Endothelial cell of umbilical vein (primary cell): ENCODE measurements at regions not wholly inside any gene's neighbourhood (a gene's known extent, or its start where the extent isn't known, plus 50 kb on each side); places are given as distances from the start of the nearest gene placed in this dataset.

Experiments used
- BruUV-seq: library from RNA; stranded (reverse); fragments of 400-500 nt; replicated peaks from 2 replicates; lab custom pipeline; 2021; lab: Mats Ljungman, UMichigan
- CTCF ChIA-PET: fragments of 300-600, 350-600 bp; sonication (Branson Sonifier 250); formaldehyde crosslinking; loops from one replicate; lab custom pipeline; 2021; ENCODE audit warnings: antibody characterized with exemption, inconsistent platforms; lab: Charles Lee
- POLR2A ChIA-PET: fragments of 300-600, 350-600 bp; sonication (Branson Sonifier 250); formaldehyde crosslinking; loops from one replicate; lab custom pipeline; 2021; ENCODE audit warnings: antibody characterized with exemption, inconsistent platforms; lab: Charles Lee
- DNase-seq: peaks from one replicate; pipeline ENCODE4 v3.0.0-alpha.2; 2011; ENCODE audit warnings: low read depth, low spot score
- FAIRE-seq: peaks from 2 replicates; lab custom pipeline; 2011; peaks lifted over from hg19 to GRCh38; lab: Jason Lieb, UNC
- H2AFZ ChIP-seq: 2 replicates; pipeline ENCODE4 v1.6.0; 2012; ENCODE audit warnings: low read depth, low read length, control low read depth, inconsistent platforms
- H3K27ac ChIP-seq: 2 replicates; pipeline ENCODE4 v1.5.1; 2011; ENCODE audit warnings: low read depth, mild to moderate bottlenecking, control low read depth, low read length, moderate library complexity; ENCODE audit not compliant: insufficient read depth
- H3K27me3 ChIP-seq, 2 experiments: 2 replicates each; pipeline versions ENCODE4 v1.6.0 to v1.6.1; 2011; ENCODE audit warnings: low read length in 2 of 2, mixed read lengths in 1 of 2; ENCODE audit not compliant: control insufficient read depth in 2 of 2, insufficient read depth in 2 of 2
- H3K36me3 ChIP-seq, 2 experiments: 2 replicates in 1 of 2; 3 replicates in 1 of 2; pipeline ENCODE4 v1.5.1; 2011; ENCODE audit warnings: low read length in 2 of 2, mild to moderate bottlenecking in 1 of 2, moderate library complexity in 1 of 2; ENCODE audit not compliant: control insufficient read depth in 2 of 2, insufficient read depth in 2 of 2; ENCODE audit errors: extremely low read depth in 1 of 2
- H3K4me1 ChIP-seq: 3 replicates; pipeline ENCODE4 v1.5.1; 2011; ENCODE audit warnings: mild to moderate bottlenecking, low read length; ENCODE audit not compliant: control insufficient read depth, insufficient read depth; ENCODE audit errors: extremely low read depth
- H3K4me2 ChIP-seq: 2 replicates; pipeline ENCODE4 v1.6.1; 2011; ENCODE audit warnings: low read length, control low read depth, mixed read lengths; ENCODE audit not compliant: insufficient read depth
- H3K4me3 ChIP-seq, 3 experiments: fragments of 200-600 bp in 1 of 3; sonication (generic), shearing (Covaris generic) in 1 of 3; replicated peaks in 1 of 3; 2 replicates each; pipeline ENCODE4 v1.5.1; 2011 to 2016; ENCODE audit warnings: control low read depth in 3 of 3, low read length in 3 of 3, mild to moderate bottlenecking in 2 of 3, inconsistent platforms in 1 of 3, low read depth in 1 of 3, moderate library complexity in 1 of 3; ENCODE audit not compliant: insufficient read depth in 1 of 3
- H3K79me2 ChIP-seq: 2 replicates; pipeline ENCODE4 v1.6.0; 2012; ENCODE audit warnings: low read length, inconsistent platforms; ENCODE audit not compliant: control insufficient read depth, insufficient read depth
- H3K9ac ChIP-seq: replicated peaks from 2 replicates; pipeline ENCODE3; 2011; ENCODE audit warnings: low read length, control low read depth; ENCODE audit not compliant: insufficient read depth; ENCODE audit errors: extremely low read depth
- H3K9me1 ChIP-seq: replicated peaks from 3 replicates; pipeline ENCODE4 v1.6.0; 2011; ENCODE audit warnings: mild to moderate bottlenecking, low read length; ENCODE audit not compliant: control insufficient read depth, insufficient read depth; ENCODE audit errors: extremely low read depth
- H3K9me3 ChIP-seq: replicated peaks from 2 replicates; pipeline ENCODE4 v1.5.1; 2012; ENCODE audit warnings: low read length, inconsistent platforms; ENCODE audit not compliant: control insufficient read depth, insufficient read depth
- H4K20me1 ChIP-seq: replicated peaks from 2 replicates; pipeline ENCODE3; 2011; ENCODE audit warnings: mild to moderate bottlenecking, low read length; ENCODE audit not compliant: control insufficient read depth, insufficient read depth; ENCODE audit errors: extremely low read depth
- EZH2 ChIP-seq: IDR thresholded peaks from 2 replicates; pipeline ENCODE4 v1.6.1; 2012; ENCODE audit warnings: borderline replicate concordance, low read depth, mild to moderate bottlenecking, moderate library complexity, low read length, inconsistent platforms; ENCODE audit not compliant: severe bottlenecking
- JUN ChIP-seq: IDR thresholded peaks from 2 replicates; pipeline ENCODE4 v1.6.1; 2011; ENCODE audit warnings: borderline replicate concordance, low read depth; ENCODE audit not compliant: insufficient read length, insufficient read depth
- MYC ChIP-seq: IDR thresholded peaks from one replicate; pipeline ENCODE4 v1.6.1; 2011; ENCODE audit warnings: mild to moderate bottlenecking, low read depth, low read length
- POLR2AphosphoS5 ChIP-seq: IDR thresholded peaks from 2 replicates; pipeline ENCODE4 v1.6.1; 2012; ENCODE audit warnings: low read depth, mild to moderate bottlenecking, control low read depth, low read length, moderate library complexity; ENCODE audit not compliant: insufficient read depth
- dilution Hi-C: fragments of 300-500 bp; cut with MboI; formaldehyde crosslinking; loops from one replicate; pipeline ENCODE4 v1.15.0; 2019; ENCODE audit warnings: low sequenced_read_pairs; ENCODE audit not compliant: extremely low pct_ligation_motif_present
- intact Hi-C: fragments of 100-400 bp; cut with micrococcal nuclease; formaldehyde crosslinking; loops from one replicate; pipeline ENCODE4 v1.10.0; 2022
- TF ChIP-seq, protein P1 (sequence below): IDR thresholded peaks from 2 replicates; pipeline ENCODE4 v1.6.1; 2011; ENCODE audit not compliant: insufficient read depth, insufficient read length

DNA sequence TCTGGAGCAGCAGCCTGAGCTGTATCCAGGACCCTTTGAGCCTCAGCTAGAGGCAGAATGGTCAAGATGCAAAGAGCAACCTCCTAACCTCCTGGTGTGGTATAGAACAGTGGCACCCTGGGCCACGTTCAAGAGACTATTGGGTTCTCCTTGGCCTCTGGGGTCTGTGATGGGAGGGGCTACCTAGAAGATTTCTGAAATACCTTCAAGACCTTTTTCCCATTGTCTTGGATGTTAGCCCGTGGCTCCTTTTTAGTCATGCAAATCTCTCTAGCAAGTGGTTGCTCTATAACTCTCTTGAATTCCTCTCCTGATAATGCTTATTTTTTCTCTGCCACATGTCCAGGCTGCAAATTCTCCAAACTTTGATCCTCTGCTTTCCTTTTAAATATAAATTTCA lies 106.3 kb upstream of the SULT1C3 start:
- no peaks in the 10 kb centered on the region for H4K20me1 ChIP-seq
- TF ChIP-seq POLR2AphosphoS5: no peak
- TF ChIP-seq, protein P1, sequence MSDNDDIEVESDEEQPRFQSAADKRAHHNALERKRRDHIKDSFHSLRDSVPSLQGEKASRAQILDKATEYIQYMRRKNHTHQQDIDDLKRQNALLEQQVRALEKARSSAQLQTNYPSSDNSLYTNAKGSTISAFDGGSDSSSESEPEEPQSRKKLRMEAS: no peak
- no peak for TF ChIP-seq EZH2
- TF ChIP-seq JUN: no peak
- ChIA-PET POLR2A (no interaction called here), CTCF (no interaction called here)
- no peaks in the 10 kb centered on the region for H3K9me1 ChIP-seq
- FAIRE-seq (no peak), DNase-seq (no peak)
- no peak overlapping the region for H3K27ac ChIP-seq
- no peaks in the 10 kb centered on the region for H3K36me3 ChIP-seq
- dilution Hi-C loops: no loop called here
- H3K9ac ChIP-seq: no peak overlapping the region
- BruUV-seq: no TSS peak
- intact Hi-C loops: no loop called here
- peaks cover 4% of the 10 kb centered on the region for H3K9me3 ChIP-seq
- no peaks in the 10 kb centered on the region for H3K27me3 ChIP-seq
- H3K79me2 ChIP-seq: no peaks in the 10 kb centered on the region
- no peaks in the 10 kb centered on the region for H3K4me1 ChIP-seq
- H3K4me3 ChIP-seq: no peak overlapping the region
- no peak overlapping the region for H2AFZ ChIP-seq
- H3K4me2 ChIP-seq: no peak overlapping the region

DNA sequence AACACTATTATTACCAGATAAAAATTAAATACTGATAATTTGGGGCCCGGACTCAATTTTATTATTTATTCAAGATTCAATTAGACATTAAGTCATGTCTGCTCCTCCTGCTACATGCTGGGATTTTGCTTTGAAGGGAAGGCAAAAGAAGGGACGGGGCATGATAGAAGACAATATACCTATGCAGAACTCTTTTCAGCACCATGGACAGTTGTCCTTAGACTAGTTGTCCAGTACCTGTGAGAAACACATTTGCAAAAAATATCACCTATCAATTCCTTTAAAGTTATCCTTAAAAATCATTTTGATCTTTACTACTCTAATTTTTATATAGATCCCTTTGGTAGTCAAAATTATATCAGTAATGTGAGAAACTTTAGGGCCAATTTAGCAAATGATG lies 100.2 kb upstream of the SULT1C3 start:
- FAIRE-seq (no peak), DNase-seq (no peak)
- H3K36me3 ChIP-seq: no peaks in the 10 kb centered on the region
- no peaks in the 10 kb centered on the region for H4K20me1 ChIP-seq
- no peaks in the 10 kb centered on the region for H3K79me2 ChIP-seq
- H3K4me3 ChIP-seq: no peak overlapping the region
- intact Hi-C loops: no loop called here
- no peak overlapping the region for H3K4me2 ChIP-seq
- H3K9ac ChIP-seq: no peak overlapping the region
- H3K9me1 ChIP-seq: no peaks in the 10 kb centered on the region
- H2AFZ ChIP-seq: no peak overlapping the region
- dilution Hi-C loops: no loop called here
- ChIA-PET POLR2A (no interaction called here), CTCF (no interaction called here)
- H3K9me3 ChIP-seq: peaks cover under 1% of the 10 kb centered on the region
- H3K4me1 ChIP-seq: no peaks in the 10 kb centered on the region
- TF ChIP-seq MYC: no peak
- no peak overlapping the region for H3K27ac ChIP-seq
- BruUV-seq: no TSS peak
- H3K27me3 ChIP-seq: no peaks in the 10 kb centered on the region
